Neural cell (in vitro differentiated cells): ENCODE measurements at regions not wholly inside any gene's neighbourhood (a gene's known extent, or its start where the extent isn't known, plus 50 kb on each side); places are given as distances from the start of the nearest gene placed in this dataset.
"Not testable (repeated sequence)": the region's sequence is repeated elsewhere in the genome, so short reads cannot be mapped to it uniquely, and the experiment has no call there.

ENCODE experiments used
- CTCF ChIP-seq: fragments of 450-650 bp; IDR thresholded peaks from 2 replicates; pipeline ENCODE4 v1.5.1; 2014; ENCODE audit warnings: antibody characterized with exemption, mild to moderate bottlenecking, moderate library complexity; ENCODE audit not compliant: poor library complexity, severe bottlenecking
- REST ChIP-seq: IDR thresholded peaks from 2 replicates; pipeline ENCODE4 v1.6.1; 2012; ENCODE audit warnings: borderline replicate concordance

- TF ChIP-seq CTCF, REST: not testable (repeated sequence)
Observed at GRCh38 chr7:150053396-150053795, 179.6 kb downstream of the ATP6V0E2 start.
